ENCODE measurements at regions not wholly inside any gene's neighbourhood (a gene's known extent, or its start where the extent isn't known, plus 50 kb on each side); places are given as distances from the start of the nearest gene placed in this dataset.

- ChIA-PET CTCF (no interaction called here), RAD21 (ENCODE audit: low non-redundant PET in 1 of 2, low total read pairs in 2 of 2, uncharacterized antibody in 2 of 2, unreplicated experiment in 2 of 2) (no interaction called here), POLR2A (no interaction called here)
- H3K79me2 ChIP-seq (ENCODE audit: insufficient read depth, low read length): no peaks in the 10 kb centered on the region
- H3K9me3 ChIP-seq (ENCODE audit: control insufficient read depth in 1 of 2, insufficient read depth in 1 of 2, low read depth in 1 of 2, low read length in 2 of 2): no peaks in the 10 kb centered on the region
- H3K9ac ChIP-seq (ENCODE audit: low read length): no peak overlapping the region
- H3K36me3 ChIP-seq (ENCODE audit: control insufficient read depth in 1 of 2, insufficient read depth in 2 of 2, low read length in 2 of 2): no peaks in the 10 kb centered on the region
- no peak overlapping the region for H2AFZ ChIP-seq (ENCODE audit: low read depth, low read length, poor library complexity, severe bottlenecking)
- H3K4me1 ChIP-seq (ENCODE audit: control insufficient read depth in 1 of 2, insufficient read depth in 2 of 2, low read length in 2 of 2): no peaks in the 10 kb centered on the region
- no peak for DNase-seq (ENCODE audit: low read depth, low spot score)
- no TSS peak for BruUV-seq (replicated peaks)
- no peak for TF ChIP-seq ZNF274 (IDR thresholded peaks at IDR 0.05; ENCODE audit: low read depth, low read length)
- no peak for TF ChIP-seq SIN3A (IDR thresholded peaks at IDR 0.05; ENCODE audit: low read depth)
- no peak for TF ChIP-seq JUND (IDR thresholded peaks at IDR 0.05)
- TF ChIP-seq SP1 (IDR thresholded peaks at IDR 0.05; ENCODE audit: low read depth): no peak
- TF ChIP-seq POLR2A (IDR thresholded peaks at IDR 0.05; ENCODE audit: borderline replicate concordance, extremely low read depth, insufficient read depth, insufficient read length): no peak
- no peak for TF ChIP-seq EZH2 (IDR thresholded peaks at IDR 0.05)
- no peak for TF ChIP-seq ZFX (IDR thresholded peaks at IDR 0.05)
- TF ChIP-seq SRF (IDR thresholded peaks at IDR 0.05; ENCODE audit: low read depth): no peak
- TF ChIP-seq CTCF (IDR thresholded peaks at IDR 0.05 in 2 of 3, conservative IDR thresholded peaks at IDR 0.05 in 1 of 3; ENCODE audit: borderline replicate concordance in 1 of 3, insufficient read depth in 1 of 3, low read depth in 2 of 3, low read length in 2 of 3): no peak
- TF ChIP-seq, protein P1, sequence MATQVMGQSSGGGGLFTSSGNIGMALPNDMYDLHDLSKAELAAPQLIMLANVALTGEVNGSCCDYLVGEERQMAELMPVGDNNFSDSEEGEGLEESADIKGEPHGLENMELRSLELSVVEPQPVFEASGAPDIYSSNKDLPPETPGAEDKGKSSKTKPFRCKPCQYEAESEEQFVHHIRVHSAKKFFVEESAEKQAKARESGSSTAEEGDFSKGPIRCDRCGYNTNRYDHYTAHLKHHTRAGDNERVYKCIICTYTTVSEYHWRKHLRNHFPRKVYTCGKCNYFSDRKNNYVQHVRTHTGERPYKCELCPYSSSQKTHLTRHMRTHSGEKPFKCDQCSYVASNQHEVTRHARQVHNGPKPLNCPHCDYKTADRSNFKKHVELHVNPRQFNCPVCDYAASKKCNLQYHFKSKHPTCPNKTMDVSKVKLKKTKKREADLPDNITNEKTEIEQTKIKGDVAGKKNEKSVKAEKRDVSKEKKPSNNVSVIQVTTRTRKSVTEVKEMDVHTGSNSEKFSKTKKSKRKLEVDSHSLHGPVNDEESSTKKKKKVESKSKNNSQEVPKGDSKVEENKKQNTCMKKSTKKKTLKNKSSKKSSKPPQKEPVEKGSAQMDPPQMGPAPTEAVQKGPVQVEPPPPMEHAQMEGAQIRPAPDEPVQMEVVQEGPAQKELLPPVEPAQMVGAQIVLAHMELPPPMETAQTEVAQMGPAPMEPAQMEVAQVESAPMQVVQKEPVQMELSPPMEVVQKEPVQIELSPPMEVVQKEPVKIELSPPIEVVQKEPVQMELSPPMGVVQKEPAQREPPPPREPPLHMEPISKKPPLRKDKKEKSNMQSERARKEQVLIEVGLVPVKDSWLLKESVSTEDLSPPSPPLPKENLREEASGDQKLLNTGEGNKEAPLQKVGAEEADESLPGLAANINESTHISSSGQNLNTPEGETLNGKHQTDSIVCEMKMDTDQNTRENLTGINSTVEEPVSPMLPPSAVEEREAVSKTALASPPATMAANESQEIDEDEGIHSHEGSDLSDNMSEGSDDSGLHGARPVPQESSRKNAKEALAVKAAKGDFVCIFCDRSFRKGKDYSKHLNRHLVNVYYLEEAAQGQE (IDR thresholded peaks at IDR 0.05; ENCODE audit: low read depth): no peak
- TF ChIP-seq ZBTB33 (IDR thresholded peaks at IDR 0.05; ENCODE audit: extremely low read depth, insufficient replicate concordance, low read length): no peak
- no peak for TF ChIP-seq ELF1 (IDR thresholded peaks at IDR 0.05; ENCODE audit: borderline replicate concordance, low read depth)
- no peak for TF ChIP-seq TCF7L2 (IDR thresholded peaks at IDR 0.05; ENCODE audit: borderline replicate concordance, extremely low read depth, insufficient read depth, insufficient read length)
- TF ChIP-seq CEBPB (IDR thresholded peaks at IDR 0.05; ENCODE audit: low read depth): no peak
- no peak for TF ChIP-seq FOSL1 (IDR thresholded peaks at IDR 0.05; ENCODE audit: low read depth)
- TF ChIP-seq RAD21 (IDR thresholded peaks at IDR 0.05; ENCODE audit: low read depth): no peak
- no peak for TF ChIP-seq ATF3 (IDR thresholded peaks at IDR 0.05)
- no peak for TF ChIP-seq YY1 (IDR thresholded peaks at IDR 0.05; ENCODE audit: extremely low read depth, insufficient replicate concordance, low read depth, low read length)
- TF ChIP-seq EGR1 (IDR thresholded peaks at IDR 0.05; ENCODE audit: low read depth): no peak
- no peak for ATAC-seq
- intact Hi-C loops (cut with micrococcal nuclease): no loop called here
- no peaks in the 10 kb centered on the region for H3K9me2 ChIP-seq (ENCODE audit: insufficient read depth)
- H3K27me3 ChIP-seq (ENCODE audit: insufficient read depth, low read length): no peaks in the 10 kb centered on the region
- H4K20me1 ChIP-seq (ENCODE audit: insufficient read depth): no peaks in the 10 kb centered on the region
- H3K27ac ChIP-seq (ENCODE audit: low read depth, low read length): no peak overlapping the region
- no peak overlapping the region for H3K4me3 ChIP-seq (replicated peaks in 1 of 2; ENCODE audit: low read depth in 1 of 2, low read length in 2 of 2)
- H3K4me2 ChIP-seq (ENCODE audit: low read length): no peak overlapping the region
Measured at GRCh38 chr6:156601152-156602065, 175.8 kb upstream of the ARID1B start.
